Activated effector memory CD4-positive, alpha-beta T cell treated with anti-CD3 and anti-CD28 coated beads, Interleukin-2, amount 50 U/mL, for 16 hours (primary cell): ENCODE measurements at regions not wholly inside any gene's neighbourhood (a gene's known extent, or its start where the extent isn't known, plus 50 kb on each side); places are given as distances from the start of the nearest gene placed in this dataset.
"Not testable (repeated sequence)": the region's sequence is repeated elsewhere in the genome, so short reads cannot be mapped to it uniquely, and the experiment has no call there.

Experiments used
- DNase-seq: peaks from one replicate; pipeline ENCODE4 v3.0.0-alpha.2; 2020

- DNase-seq, result not testable (repeated sequence)
Observed at GRCh38 chr6:85276026-85276425, 173.9 kb upstream of the NT5E start.

- no peak for DNase-seq
Observed at GRCh38 chr6:85275338-85275985, 174.4 kb upstream of the NT5E start.

- no peak for DNase-seq
Observed at GRCh38 chr6:85273870-85274269, 176.0 kb upstream of the NT5E start.

- no peak for DNase-seq
Observed at GRCh38 chr6:85273046-85273445, 176.8 kb upstream of the NT5E start.

- no peak for DNase-seq
Observed at GRCh38 chr6:85272592-85272991, 177.3 kb upstream of the NT5E start.

GRCh38 chr6:85262621-85263020 is 187.3 kb upstream of the NT5E start:
- no peak for DNase-seq

GRCh38 chr6:85261271-85261670 is 188.6 kb upstream of the NT5E start:
- DNase-seq, result no peak

- no peak for DNase-seq
Observed at GRCh38 chr6:85255661-85256060, 194.2 kb upstream of the NT5E start.

- no peak for DNase-seq
Observed at GRCh38 chr6:85252552-85252951, 197.3 kb upstream of the NT5E start.

- no peak for DNase-seq
Observed at GRCh38 chr6:85252085-85252484, 197.8 kb upstream of the NT5E start.

- DNase-seq, result no peak
Observed at GRCh38 chr6:85251300-85251699, 198.6 kb upstream of the NT5E start.

GRCh38 chr6:85250586-85251220 is 199.2 kb upstream of the NT5E start:
- DNase-seq, result no peak

GRCh38 chr6:85245004-85245403 is 204.9 kb upstream of the NT5E start:
- DNase-seq, result no peak

- DNase-seq, result no peak
Observed at GRCh38 chr6:85241498-85242052, 208.3 kb upstream of the NT5E start.

GRCh38 chr6:85240787-85241385 is 209.0 kb upstream of the NT5E start:
- DNase-seq, result no peak

- no peak for DNase-seq
Observed at GRCh38 chr6:85237478-85237877, 212.4 kb upstream of the NT5E start.

GRCh38 chr6:85236636-85237035 is 213.2 kb upstream of the NT5E start:
- DNase-seq, result no peak

GRCh38 chr6:85227345-85227744 is 222.5 kb upstream of the NT5E start:
- not testable (repeated sequence) for DNase-seq

- DNase-seq, result not testable (repeated sequence)
Observed at GRCh38 chr6:85212794-85213193, 237.1 kb upstream of the NT5E start.

GRCh38 chr6:85195243-85195642 is 254.6 kb upstream of the NT5E start:
- DNase-seq, result no peak

GRCh38 chr6:85193339-85193738 is 256.5 kb upstream of the NT5E start:
- DNase-seq, result no peak

GRCh38 chr6:85192596-85192995 is 257.3 kb upstream of the NT5E start:
- no peak for DNase-seq

GRCh38 chr6:85192186-85192585 is 257.7 kb upstream of the NT5E start:
- no peak for DNase-seq

GRCh38 chr6:85191656-85192055 is 258.2 kb upstream of the NT5E start:
- DNase-seq, result no peak
